ENCODE measurements at regions not wholly inside any gene's neighbourhood (a gene's known extent, or its start where the extent isn't known, plus 50 kb on each side); places are given as distances from the start of the nearest gene placed in this dataset.

- TF ChIP-seq POLR2A (IDR thresholded peaks at IDR 0.05) (no peak), CTCF (IDR thresholded peaks at IDR 0.05) (no peak), EP300 (IDR thresholded peaks at IDR 0.05) (no peak)
Measured at GRCh38 chr4:81870275-81870674, 398.6 kb upstream of the RASGEF1B start.
